Cardiac fibroblast (primary cell): ENCODE measurements at regions not wholly inside any gene's neighbourhood (a gene's known extent, or its start where the extent isn't known, plus 50 kb on each side); places are given as distances from the start of the nearest gene placed in this dataset.
"Not testable (repeated sequence)": the region's sequence is repeated elsewhere in the genome, so short reads cannot be mapped to it uniquely, and the experiment has no call there.

Experiments used
- DNase-seq, 2 donors: peaks; one replicate each; pipeline versions ENCODE4 v3.0.0 to v3.0.0-alpha.2; 2010; ENCODE audit warnings: low read depth in 2 of 2
- H3K4me3 ChIP-seq, 2 donors: replicated peaks in 1 of 2; 1 replicate in 1 of 2; 2 replicates in 1 of 2; pipeline ENCODE4 v1.5.1; 2011; ENCODE audit warnings: low read depth in 2 of 2, low read length in 2 of 2, mild to moderate bottlenecking in 2 of 2, moderate library complexity in 1 of 2
- TF ChIP-seq, protein P1 (sequence below): IDR thresholded peaks from one replicate; pipeline ENCODE4 v1.5.1; 2011; ENCODE audit warnings: low read depth, mild to moderate bottlenecking, low read length, inconsistent platforms

DNA sequence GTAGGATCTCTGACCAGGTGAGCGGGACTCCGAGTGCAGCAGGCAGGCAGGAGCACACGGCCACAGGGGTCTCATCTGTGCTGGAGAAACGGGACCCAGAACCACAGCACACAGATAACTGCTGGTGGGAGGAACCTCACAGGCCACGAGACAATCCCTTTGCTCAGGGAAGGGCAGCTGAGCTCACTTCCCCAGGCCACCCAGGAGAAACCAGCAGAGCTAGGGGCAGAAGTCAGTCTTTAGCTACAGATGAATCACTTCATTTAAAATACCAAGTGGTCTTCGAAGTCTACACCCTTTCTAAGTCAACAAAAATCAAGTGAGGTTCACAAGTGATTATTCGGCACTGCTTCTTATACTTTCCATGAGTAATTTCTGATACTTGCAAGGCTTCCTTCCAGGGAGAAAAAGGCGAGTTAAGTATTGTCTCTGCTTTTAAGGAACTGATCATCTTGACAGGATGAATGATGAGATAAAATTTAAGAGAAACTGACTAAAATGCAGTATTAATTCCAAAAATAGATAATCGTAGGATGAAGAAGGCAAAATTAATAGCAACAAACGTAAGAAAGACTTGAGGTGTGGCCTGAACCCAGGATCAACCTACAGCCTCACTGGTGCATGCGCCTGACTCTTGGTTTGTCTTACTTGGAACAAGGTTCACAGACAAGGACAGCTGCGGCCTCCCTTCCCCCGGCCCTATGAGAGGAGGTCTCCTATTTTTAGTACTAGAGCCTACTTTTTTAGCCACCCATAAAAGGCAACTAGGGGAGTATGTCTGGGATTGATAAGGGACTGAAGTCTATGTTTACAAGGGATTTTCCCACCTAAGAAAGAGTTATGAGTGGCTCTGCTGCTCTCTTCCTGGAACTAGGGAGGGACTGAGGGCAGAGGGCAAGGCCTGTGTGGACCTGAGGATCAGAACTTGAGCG lies 233.6 kb downstream of the TTLL2 start:
- DNase-seq = no peak
- TF ChIP-seq, protein P1, sequence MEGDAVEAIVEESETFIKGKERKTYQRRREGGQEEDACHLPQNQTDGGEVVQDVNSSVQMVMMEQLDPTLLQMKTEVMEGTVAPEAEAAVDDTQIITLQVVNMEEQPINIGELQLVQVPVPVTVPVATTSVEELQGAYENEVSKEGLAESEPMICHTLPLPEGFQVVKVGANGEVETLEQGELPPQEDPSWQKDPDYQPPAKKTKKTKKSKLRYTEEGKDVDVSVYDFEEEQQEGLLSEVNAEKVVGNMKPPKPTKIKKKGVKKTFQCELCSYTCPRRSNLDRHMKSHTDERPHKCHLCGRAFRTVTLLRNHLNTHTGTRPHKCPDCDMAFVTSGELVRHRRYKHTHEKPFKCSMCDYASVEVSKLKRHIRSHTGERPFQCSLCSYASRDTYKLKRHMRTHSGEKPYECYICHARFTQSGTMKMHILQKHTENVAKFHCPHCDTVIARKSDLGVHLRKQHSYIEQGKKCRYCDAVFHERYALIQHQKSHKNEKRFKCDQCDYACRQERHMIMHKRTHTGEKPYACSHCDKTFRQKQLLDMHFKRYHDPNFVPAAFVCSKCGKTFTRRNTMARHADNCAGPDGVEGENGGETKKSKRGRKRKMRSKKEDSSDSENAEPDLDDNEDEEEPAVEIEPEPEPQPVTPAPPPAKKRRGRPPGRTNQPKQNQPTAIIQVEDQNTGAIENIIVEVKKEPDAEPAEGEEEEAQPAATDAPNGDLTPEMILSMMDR = no peak
- H3K4me3 ChIP-seq = no peak overlapping the region

DNA sequence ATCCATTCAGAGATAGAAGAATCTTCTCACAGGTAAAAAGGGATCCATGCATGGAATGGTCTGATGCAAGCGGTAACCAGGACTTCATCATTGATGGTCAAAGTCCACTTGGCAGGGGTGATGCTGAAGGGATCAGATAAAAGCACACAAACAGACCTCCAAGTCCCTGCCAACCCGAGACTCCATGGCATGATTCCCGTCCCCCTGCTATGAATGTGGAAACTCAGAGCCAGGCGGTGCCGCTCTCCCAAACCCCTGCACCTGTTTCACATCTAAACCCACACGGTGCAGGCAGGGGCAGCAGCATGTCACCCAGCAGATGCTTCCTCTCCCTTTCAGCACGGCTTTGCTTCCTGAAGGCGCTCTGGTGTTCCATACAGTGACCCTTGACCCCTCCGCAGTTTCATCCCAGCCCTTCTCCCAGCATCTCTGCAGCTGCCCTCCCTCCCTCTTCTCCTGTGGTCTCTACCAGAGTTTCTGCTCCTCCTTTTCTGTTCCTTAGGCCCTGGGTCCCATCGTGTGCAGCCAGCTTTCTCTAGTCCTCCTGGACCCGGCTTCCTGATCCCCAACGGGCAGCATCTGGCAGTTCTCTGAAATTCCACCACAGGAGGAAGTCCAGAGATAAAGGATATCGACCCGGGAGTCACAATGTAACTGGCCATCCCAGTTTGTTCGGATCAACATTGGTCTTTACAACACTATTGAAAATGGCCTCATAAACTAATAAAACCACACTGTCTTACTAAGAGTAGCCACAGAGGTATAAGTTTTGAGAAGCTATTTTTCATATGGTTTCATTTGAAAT lies 235.0 kb downstream of the TTLL2 start:
- TF ChIP-seq, protein P1 = no peak
- H3K4me3 ChIP-seq = no peak overlapping the region
- DNase-seq = no peak

DNA sequence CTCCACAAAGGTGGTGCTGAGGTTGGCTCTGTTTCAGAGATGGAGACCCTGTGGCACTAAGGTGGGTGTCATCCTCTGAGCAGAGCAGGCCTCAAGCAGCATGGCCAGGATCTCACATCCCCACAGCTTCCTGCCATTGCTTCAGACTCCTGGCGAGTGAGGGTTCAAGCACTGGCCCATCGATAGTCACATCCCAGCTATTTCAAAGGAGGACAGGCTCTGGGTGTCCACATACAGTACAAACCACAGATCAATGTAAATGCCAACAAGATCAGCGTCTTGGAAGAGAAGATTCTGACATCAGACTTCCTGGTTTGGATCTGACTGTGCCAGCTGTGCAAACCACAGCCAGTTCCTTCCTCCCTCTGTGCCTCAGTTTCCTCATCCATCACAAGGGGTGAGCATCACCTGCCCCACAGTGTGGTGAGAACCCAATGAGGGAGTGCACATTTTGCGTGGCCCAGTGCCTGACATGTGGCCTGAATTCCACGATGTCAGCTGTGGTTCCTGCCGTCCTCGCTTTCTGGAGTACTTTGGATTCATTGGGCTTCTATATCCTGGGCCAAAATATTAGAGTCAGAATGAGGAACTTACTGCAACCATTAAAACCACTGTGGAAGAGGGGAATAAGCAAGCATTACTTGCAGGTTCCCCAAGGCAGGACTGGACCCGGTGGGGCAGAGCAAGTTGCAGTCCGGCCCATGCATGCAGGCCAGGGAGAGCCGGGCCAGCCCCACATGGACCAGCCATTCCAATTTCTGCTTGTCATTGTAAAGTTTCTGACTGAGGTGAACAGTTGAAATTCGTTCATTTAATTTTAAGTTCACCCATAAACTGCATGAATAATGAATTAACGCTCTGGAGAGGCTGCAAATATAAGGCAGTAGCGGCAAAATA lies 236.0 kb downstream of the TTLL2 start:
- no peak for DNase-seq
- TF ChIP-seq, protein P1 = no peak
- H3K4me3 ChIP-seq = no peak overlapping the region

DNA sequence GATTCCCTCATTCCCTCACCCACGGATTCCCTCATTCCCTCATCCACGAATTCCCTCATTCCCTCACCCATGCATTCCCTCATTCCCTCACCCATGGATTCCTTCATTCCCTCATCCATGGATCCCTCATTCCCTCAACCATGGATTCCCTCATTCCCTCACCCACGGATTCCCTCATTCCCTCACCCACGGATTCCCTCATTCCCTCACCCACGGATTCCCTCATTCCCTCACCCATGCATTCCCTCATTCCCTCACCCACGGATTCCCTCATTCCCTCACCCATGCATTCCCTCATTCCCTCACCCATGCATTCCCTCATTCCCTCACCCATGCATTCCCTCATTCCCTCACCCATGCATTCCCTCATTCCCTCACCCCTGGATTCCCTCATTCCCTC lies 238.0 kb downstream of the TTLL2 start:
- DNase-seq, H3K4me3 ChIP-seq: not testable (repeated sequence)

DNA sequence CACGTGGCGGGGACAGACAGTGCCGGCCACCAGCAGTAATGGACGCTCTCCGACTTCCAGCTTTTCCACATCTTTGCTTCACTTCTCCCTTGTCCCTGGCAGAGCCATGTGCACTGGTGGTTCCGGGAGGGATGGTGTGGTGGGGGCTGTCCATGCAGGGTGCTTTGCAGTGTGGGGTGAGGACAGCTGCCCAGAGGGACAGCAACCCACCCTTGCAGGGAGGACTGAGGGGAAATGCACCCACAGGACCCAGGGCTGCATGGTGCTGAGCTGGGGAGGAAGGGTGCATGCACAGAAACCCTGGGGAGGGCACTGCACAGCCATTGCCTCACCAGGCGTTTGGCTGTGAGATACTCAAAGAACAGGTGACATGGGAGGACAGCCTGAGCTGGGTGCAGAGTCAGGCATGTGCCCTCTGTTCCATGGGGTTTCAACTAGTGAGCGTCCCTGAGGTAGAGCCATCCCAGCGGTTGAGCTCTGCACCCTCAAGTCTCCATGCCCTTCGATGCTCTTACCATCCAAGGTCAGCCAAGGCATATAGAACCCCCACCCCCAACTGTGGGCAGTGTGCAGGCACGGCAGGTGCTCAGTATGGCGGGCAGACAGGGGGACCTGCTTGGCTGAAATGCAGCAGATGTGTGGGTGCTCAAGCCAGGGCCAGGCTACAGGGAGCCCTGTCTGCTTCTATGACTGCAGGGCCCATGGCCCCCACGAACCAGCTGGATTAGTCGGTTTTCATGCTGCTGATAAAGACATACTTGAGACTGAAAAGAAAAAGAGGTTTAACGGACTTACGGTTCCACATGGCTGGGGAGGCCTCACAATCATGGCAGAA lies 239.7 kb downstream of the TTLL2 start:
- TF ChIP-seq, protein P1 = no peak
- no peak overlapping the region for H3K4me3 ChIP-seq
- DNase-seq = no peak

DNA sequence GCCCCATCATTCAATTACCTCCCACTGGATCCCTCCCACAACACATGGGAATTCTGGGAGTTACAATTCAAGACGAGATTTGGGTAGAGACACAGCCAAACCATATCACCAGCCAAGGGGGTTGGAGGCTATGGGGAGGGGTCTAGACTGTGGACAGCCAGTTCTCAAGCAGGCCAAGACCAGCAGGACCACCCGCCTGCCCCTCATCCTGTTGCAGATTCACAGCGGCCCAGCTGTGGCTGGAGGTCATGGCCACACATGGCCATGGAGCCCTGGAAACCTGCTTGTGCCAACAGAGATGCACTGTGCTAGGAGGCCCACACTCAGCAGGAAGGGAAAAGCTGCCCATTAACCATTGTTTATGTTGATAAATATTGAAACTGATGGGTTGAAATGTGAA lies 240.5 kb downstream of the TTLL2 start:
- TF ChIP-seq, protein P1 = no peak
- no peak for DNase-seq
- no peak overlapping the region for H3K4me3 ChIP-seq
